ENCODE measurements at regions not wholly inside any gene's neighbourhood (a gene's known extent, or its start where the extent isn't known, plus 50 kb on each side); places are given as distances from the start of the nearest gene placed in this dataset.
A peak's percentile ranks its signal among the peaks of the same experiment; 100 is the strongest.

DNA sequence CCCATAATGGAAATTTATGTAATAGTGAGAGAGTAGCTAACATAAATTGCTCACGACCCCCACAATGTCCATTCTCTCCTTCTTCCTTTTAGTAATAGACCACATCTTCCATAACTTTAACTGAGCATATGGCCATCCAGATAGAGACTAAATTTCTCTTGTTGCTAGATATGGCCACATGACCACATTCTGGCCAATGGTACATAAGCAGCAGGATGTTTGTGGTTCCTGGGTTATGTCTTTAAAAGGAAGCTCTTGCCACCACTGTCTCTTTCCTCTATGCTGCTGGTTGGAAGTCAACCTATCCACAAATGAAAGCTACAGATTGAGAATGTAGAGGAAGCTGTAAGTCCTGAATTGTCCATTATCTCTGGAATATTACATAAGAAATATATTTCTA, 59.7 kb upstream of the NPHP3 start:
- peak; percentile 0 for DNase-seq (ENCODE audit: low read depth)
- TF ChIP-seq, protein P1, sequence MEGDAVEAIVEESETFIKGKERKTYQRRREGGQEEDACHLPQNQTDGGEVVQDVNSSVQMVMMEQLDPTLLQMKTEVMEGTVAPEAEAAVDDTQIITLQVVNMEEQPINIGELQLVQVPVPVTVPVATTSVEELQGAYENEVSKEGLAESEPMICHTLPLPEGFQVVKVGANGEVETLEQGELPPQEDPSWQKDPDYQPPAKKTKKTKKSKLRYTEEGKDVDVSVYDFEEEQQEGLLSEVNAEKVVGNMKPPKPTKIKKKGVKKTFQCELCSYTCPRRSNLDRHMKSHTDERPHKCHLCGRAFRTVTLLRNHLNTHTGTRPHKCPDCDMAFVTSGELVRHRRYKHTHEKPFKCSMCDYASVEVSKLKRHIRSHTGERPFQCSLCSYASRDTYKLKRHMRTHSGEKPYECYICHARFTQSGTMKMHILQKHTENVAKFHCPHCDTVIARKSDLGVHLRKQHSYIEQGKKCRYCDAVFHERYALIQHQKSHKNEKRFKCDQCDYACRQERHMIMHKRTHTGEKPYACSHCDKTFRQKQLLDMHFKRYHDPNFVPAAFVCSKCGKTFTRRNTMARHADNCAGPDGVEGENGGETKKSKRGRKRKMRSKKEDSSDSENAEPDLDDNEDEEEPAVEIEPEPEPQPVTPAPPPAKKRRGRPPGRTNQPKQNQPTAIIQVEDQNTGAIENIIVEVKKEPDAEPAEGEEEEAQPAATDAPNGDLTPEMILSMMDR (IDR thresholded peaks at IDR 0.05; ENCODE audit: low read depth, low read length) = no peak
- no peak for TF ChIP-seq POLR2A (IDR thresholded peaks at IDR 0.05; ENCODE audit: extremely low read depth, insufficient read length)
- TF ChIP-seq MAX (IDR thresholded peaks at IDR 0.05; ENCODE audit: low read depth, low read length) = no peak
- TF ChIP-seq MYC (IDR thresholded peaks at IDR 0.05; ENCODE audit: low read depth, low read length) = no peak
- no peak overlapping the region for H3K4me3 ChIP-seq (ENCODE audit: low read depth, low read length)

GRCh38 chr3:132777171-132777570, 55.0 kb upstream of the NPHP3 start:
- H3K4me3 ChIP-seq (ENCODE audit: low read depth, low read length) = no peak overlapping the region
- no peak for DNase-seq (ENCODE audit: low read depth)
- TF ChIP-seq MAX (IDR thresholded peaks at IDR 0.05; ENCODE audit: low read depth, low read length) = no peak
- no peak for TF ChIP-seq MYC (IDR thresholded peaks at IDR 0.05; ENCODE audit: low read depth, low read length)
- TF ChIP-seq POLR2A (IDR thresholded peaks at IDR 0.05; ENCODE audit: extremely low read depth, insufficient read length) = no peak
- TF ChIP-seq, protein P1 (IDR thresholded peaks at IDR 0.05; ENCODE audit: low read depth, low read length) = no peak

GRCh38 chr3:132773071-132773619, 50.9 kb upstream of the NPHP3 start:
- H3K4me3 ChIP-seq (ENCODE audit: low read depth, low read length) = no peak overlapping the region
- no peak for DNase-seq (ENCODE audit: low read depth)
- no peak for TF ChIP-seq MYC (IDR thresholded peaks at IDR 0.05; ENCODE audit: low read depth, low read length)
- no peak for TF ChIP-seq POLR2A (IDR thresholded peaks at IDR 0.05; ENCODE audit: extremely low read depth, insufficient read length)
- no peak for TF ChIP-seq MAX (IDR thresholded peaks at IDR 0.05; ENCODE audit: low read depth, low read length)
- TF ChIP-seq, protein P1 (IDR thresholded peaks at IDR 0.05; ENCODE audit: low read depth, low read length) = no peak

DNA sequence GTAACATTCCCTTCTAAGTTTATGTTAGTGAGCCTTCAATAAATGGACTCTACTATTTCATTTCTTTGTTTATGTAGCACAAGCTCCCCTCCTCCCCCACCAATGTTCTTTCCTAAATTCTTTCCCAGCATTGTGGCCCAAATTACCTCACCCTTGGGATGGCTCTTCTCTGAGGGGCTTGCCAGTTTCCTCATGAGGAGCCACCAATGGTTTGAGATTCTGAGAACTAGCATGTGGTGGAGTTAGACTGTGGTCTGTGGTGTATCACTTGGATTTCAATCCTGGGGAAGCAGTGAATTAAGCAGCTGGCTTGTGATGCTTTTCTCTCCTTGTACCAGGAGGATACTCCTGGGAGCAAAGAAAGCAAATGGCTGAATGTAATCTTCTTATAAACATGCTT, 50.0 kb upstream of the NPHP3 start:
- no peak for DNase-seq (ENCODE audit: low read depth)
- TF ChIP-seq, protein P1 (IDR thresholded peaks at IDR 0.05; ENCODE audit: low read depth, low read length) = no peak
- TF ChIP-seq MYC (IDR thresholded peaks at IDR 0.05; ENCODE audit: low read depth, low read length) (no peak), MAX (IDR thresholded peaks at IDR 0.05; ENCODE audit: low read depth, low read length) (no peak), POLR2A (IDR thresholded peaks at IDR 0.05; ENCODE audit: extremely low read depth, insufficient read length) (no peak)
- no peak overlapping the region for H3K4me3 ChIP-seq (ENCODE audit: low read depth, low read length)
